PC-3 (cell line): ENCODE measurements at regions not wholly inside any gene's neighbourhood (a gene's known extent, or its start where the extent isn't known, plus 50 kb on each side); places are given as distances from the start of the nearest gene placed in this dataset.

ENCODE experiments used
- ATAC-seq: fragments of 200-7000 bp; cut with Tn5 transposase; 2 replicates; pipeline ENCODE4 v1.9.1; 2020; ENCODE audit warnings: mild to moderate bottlenecking, moderate library complexity
- BruUV-seq: library from RNA; stranded (reverse); fragments of 400-500 nt; replicated peaks from 2 replicates; lab custom pipeline; 2021; lab: Mats Ljungman, UMichigan
- CTCF ChIA-PET: fragments of 300-600 bp; sonication (Branson Sonifier 250); formaldehyde crosslinking; loops from one replicate; lab custom pipeline; 2022; ENCODE audit warnings: antibody characterized with exemption; lab: Charles Lee
- POLR2A ChIA-PET: fragments of 300-600 bp; sonication (Branson Sonifier 250); formaldehyde crosslinking; loops from one replicate; lab custom pipeline; 2022; ENCODE audit warnings: antibody characterized with exemption; ENCODE audit not compliant: unreplicated experiment; lab: Charles Lee
- DNase-seq: peaks from one replicate; pipeline ENCODE4 v3.0.0-alpha.2; 2015
- H2AFZ ChIP-seq: fragments of 300-600 bp; sonication (generic); 2 replicates; pipeline ENCODE4 v1.6.0; 2016; ENCODE audit warnings: antibody characterized with exemption, low read length
- H3F3A ChIP-seq: fragments of 300-600 bp; sonication (generic); one replicate; pipeline ENCODE4 v1.6.0; 2017; ENCODE audit warnings: antibody characterized with exemption, low read length, control low read depth, mild to moderate bottlenecking; ENCODE audit not compliant: unreplicated experiment
- H3K27ac ChIP-seq: fragments of 300-600 bp; sonication (generic); 2 replicates; pipeline ENCODE4 v1.5.1; 2016; ENCODE audit warnings: mild to moderate bottlenecking, low read length
- H3K27me3 ChIP-seq: fragments of 300-600 bp; sonication (generic); 2 replicates; pipeline ENCODE4 v1.6.1; 2016; ENCODE audit warnings: low read length, mixed read lengths
- H3K36me3 ChIP-seq: fragments of 300-600 bp; sonication (generic); 2 replicates; pipeline ENCODE4 v1.6.1; 2016; ENCODE audit warnings: low read depth, mixed run types, low read length, mixed read lengths
- H3K4me1 ChIP-seq: fragments of 300-600 bp; sonication (generic); 2 replicates; pipeline ENCODE4 v1.5.1; 2016; ENCODE audit warnings: low read length; ENCODE audit not compliant: insufficient read depth
- H3K4me2 ChIP-seq: fragments of 300-600 bp; sonication (generic); 2 replicates; pipeline ENCODE4 v1.6.0; 2016; ENCODE audit warnings: low read length
- H3K4me3 ChIP-seq: fragments of 300-600 bp; sonication (generic); 2 replicates; pipeline ENCODE4 v1.5.1; 2016; ENCODE audit warnings: mild to moderate bottlenecking, low read length, mixed read lengths
- H3K79me2 ChIP-seq: fragments of 300-600 bp; sonication (generic); 2 replicates; pipeline ENCODE4 v1.6.1; 2017; ENCODE audit warnings: low read length, mixed read lengths
- H3K9ac ChIP-seq: fragments of 300-600 bp; sonication (generic); 2 replicates; pipeline ENCODE4 v1.6.0; 2016; ENCODE audit warnings: mild to moderate bottlenecking, low read length
- H3K9me2 ChIP-seq: fragments of 300-600 bp; sonication (generic); replicated peaks from 2 replicates; pipeline ENCODE4 v1.6.1; 2016; ENCODE audit warnings: mixed run types, low read length, mixed read lengths
- H3K9me3 ChIP-seq: fragments of 300-600 bp; sonication (generic); 2 replicates; pipeline ENCODE4 v1.6.1; 2016; ENCODE audit warnings: low read length, mixed read lengths
- H4K20me1 ChIP-seq: fragments of 300-600 bp; sonication (generic); 2 replicates; pipeline ENCODE4 v1.6.1; 2016; ENCODE audit warnings: low read length, mixed read lengths
- EZH2 ChIP-seq: fragments of 300-600 bp; sonication (generic); IDR thresholded peaks from one replicate; pipeline ENCODE4 v1.6.1; 2017; ENCODE audit warnings: antibody characterized with exemption, mild to moderate bottlenecking, low read length; ENCODE audit not compliant: unreplicated experiment
- EZH2phosphoT487 ChIP-seq: fragments of 300-600 bp; sonication (generic); IDR thresholded peaks from 2 replicates; pipeline ENCODE4 v1.6.1; 2018; ENCODE audit warnings: mild to moderate bottlenecking, antibody characterized with exemption, low read length, borderline replicate concordance
- intact Hi-C: fragments of 100-400 bp; cut with micrococcal nuclease; formaldehyde crosslinking; loops from 2 replicates; pipeline ENCODE4 v1.9.0; 2023
- TF ChIP-seq, protein P1 (sequence below): fragments of 300-600 bp; sonication (generic); conservative IDR thresholded peaks from 2 replicates; pipeline ENCODE4 v1.5.1; 2017; ENCODE audit warnings: antibody characterized with exemption, low read depth, mild to moderate bottlenecking, low read length

DNA sequence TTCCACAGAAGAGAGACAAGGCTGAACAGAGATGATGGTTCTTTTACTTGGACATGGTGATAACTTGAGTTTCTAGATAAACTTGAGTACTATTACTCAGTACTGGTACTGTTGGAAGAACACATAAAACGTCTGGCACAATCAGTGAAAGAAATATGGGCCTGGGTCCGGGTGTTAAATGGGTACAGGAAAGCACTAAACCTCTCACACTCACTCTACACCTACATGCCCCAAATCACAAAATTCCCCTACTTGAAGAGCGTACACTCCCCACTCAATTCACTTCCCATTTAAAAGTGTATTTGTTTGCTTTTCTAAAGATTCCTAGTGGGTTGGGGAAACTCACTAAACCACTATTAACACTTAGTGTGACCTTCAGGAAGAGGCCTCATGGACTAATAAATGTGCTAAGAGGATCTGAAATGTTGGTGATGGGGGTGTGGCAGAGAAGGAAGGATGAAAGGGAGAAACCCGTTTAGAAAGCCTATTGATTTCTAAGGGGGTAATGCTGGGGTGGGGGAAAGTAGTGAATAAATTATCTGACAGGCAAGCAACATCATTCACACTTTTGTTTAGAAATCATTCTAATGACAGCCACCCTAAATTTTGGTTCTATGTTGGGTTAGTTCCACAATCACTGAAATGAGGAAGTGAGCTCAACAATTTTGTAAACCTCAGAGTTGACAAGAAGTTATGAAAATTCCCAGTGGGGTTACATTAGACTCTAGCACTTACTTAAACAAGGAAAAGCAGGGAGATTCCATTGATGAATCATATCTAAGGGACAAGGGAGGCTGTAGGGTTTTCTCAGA, 222.6 kb upstream of the MARCKS start:
- intact Hi-C loops, result loop anchor here (10.0 kb wide), 1 partner anchor 220 kb away; no protein-coding TSS in a partner anchor
- Histone ChIP-seq H3K9me2 (no peaks in the 10 kb centered on the region), H3K79me2 (no peaks in the 10 kb centered on the region), H3K36me3 (no peaks in the 10 kb centered on the region), H2AFZ (no peak overlapping the region), H3K4me1 (peaks cover 39% of the 10 kb centered on the region), H3K9me3 (no peaks in the 10 kb centered on the region), H4K20me1 (no peaks in the 10 kb centered on the region), H3K27ac (no peak overlapping the region), H3K4me3 (no peak overlapping the region), H3K27me3 (no peaks in the 10 kb centered on the region), H3F3A (no peaks in the 10 kb centered on the region), H3K9ac (no peak overlapping the region), H3K4me2 (no peak overlapping the region)
- DNase-seq (peak; percentile 12), ATAC-seq (no peak)
- CTCF ChIA-PET, result no interaction called here
- TF ChIP-seq, protein P1, sequence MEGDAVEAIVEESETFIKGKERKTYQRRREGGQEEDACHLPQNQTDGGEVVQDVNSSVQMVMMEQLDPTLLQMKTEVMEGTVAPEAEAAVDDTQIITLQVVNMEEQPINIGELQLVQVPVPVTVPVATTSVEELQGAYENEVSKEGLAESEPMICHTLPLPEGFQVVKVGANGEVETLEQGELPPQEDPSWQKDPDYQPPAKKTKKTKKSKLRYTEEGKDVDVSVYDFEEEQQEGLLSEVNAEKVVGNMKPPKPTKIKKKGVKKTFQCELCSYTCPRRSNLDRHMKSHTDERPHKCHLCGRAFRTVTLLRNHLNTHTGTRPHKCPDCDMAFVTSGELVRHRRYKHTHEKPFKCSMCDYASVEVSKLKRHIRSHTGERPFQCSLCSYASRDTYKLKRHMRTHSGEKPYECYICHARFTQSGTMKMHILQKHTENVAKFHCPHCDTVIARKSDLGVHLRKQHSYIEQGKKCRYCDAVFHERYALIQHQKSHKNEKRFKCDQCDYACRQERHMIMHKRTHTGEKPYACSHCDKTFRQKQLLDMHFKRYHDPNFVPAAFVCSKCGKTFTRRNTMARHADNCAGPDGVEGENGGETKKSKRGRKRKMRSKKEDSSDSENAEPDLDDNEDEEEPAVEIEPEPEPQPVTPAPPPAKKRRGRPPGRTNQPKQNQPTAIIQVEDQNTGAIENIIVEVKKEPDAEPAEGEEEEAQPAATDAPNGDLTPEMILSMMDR, result no peak
- TF ChIP-seq EZH2, result no peak
- TF ChIP-seq EZH2phosphoT487, result no peak
- BruUV-seq, result no TSS peak
- POLR2A ChIA-PET, result no interaction called here

DNA sequence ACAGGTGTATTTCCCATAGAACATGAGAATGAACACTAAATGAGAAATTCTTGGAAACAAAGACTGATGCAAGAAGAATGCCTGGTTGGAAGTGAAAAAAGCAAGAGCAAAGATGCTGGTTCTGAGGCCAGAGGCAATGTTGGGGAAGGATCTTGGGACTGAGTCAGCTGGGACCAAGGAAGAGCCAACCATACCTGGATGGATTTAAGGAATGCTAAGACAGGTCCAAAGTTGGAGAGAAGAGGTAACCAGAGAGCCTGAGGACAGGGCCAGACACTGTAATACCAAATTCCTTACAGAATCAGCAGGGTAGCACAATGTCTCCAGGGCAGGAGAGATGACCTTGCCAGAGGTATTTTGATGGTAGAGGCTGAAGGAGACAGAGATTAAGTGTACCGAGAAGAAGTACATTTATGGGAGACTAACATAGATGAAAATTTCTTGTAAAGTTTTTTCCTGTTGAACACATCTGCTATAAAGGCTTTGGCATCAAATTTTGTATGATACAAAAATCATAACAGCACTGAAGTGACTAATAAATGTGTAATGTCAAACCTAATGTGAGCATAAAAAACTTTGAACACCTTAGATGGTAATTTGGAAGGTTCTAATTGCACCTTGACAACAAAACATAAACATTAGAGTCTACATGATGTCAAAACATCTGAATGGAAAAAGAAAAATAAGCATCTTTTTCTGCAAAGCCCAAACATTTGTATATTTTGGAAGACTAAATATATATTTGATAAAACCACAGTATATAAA, 221.7 kb upstream of the MARCKS start:
- no peak overlapping the region for H3K27ac ChIP-seq

More for the DNA sequence above, 221.7 kb upstream of the MARCKS start:
- H3K9ac ChIP-seq, result no peak overlapping the region
- H3K27me3 ChIP-seq, result no peaks in the 10 kb centered on the region
- no peaks in the 10 kb centered on the region for H3K36me3 ChIP-seq
- H3K9me2 ChIP-seq, result no peaks in the 10 kb centered on the region
- ATAC-seq (no peak), DNase-seq (no peak)
- intact Hi-C loops, result loop anchor here (10.0 kb wide), 1 partner anchor 221 kb away; no protein-coding TSS in a partner anchor
- peaks cover 33% of the 10 kb centered on the region for H3K4me1 ChIP-seq
- no peaks in the 10 kb centered on the region for H3F3A ChIP-seq
- TF ChIP-seq EZH2phosphoT487 (no peak), EZH2 (no peak)
- TF ChIP-seq, protein P1, result no peak
- no peaks in the 10 kb centered on the region for H4K20me1 ChIP-seq
- H3K4me2 ChIP-seq, result no peak overlapping the region
- no peak overlapping the region for H2AFZ ChIP-seq
- H3K9me3 ChIP-seq, result no peaks in the 10 kb centered on the region
- no peaks in the 10 kb centered on the region for H3K79me2 ChIP-seq
- POLR2A ChIA-PET, result no interaction called here
- CTCF ChIA-PET, result interaction anchor here (1.2 kb wide), 1 partner anchor 223 kb away, joined by 3 read pairs; no protein-coding TSS in a partner anchor
- no peak overlapping the region for H3K4me3 ChIP-seq
- BruUV-seq, result no TSS peak
